Ishikawa (cell line): ENCODE measurements at regions not wholly inside any gene's neighbourhood (a gene's known extent, or its start where the extent isn't known, plus 50 kb on each side); places are given as distances from the start of the nearest gene placed in this dataset.

Source experiments
- EGR1 ChIP-seq: IDR thresholded peaks from 2 replicates; pipeline ENCODE4 v1.6.1; 2012
- EP300 ChIP-seq: IDR thresholded peaks from 2 replicates; pipeline ENCODE4 v1.6.1; 2012; ENCODE audit warnings: borderline replicate concordance
- FOXM1 ChIP-seq: IDR thresholded peaks from 2 replicates; pipeline ENCODE4 v1.6.1; 2012; ENCODE audit warnings: low read depth, borderline replicate concordance
- NFIC ChIP-seq: IDR thresholded peaks from 2 replicates; pipeline ENCODE4 v1.6.1; 2012
- RAD21 ChIP-seq: IDR thresholded peaks from 2 replicates; pipeline ENCODE4 v1.6.1; 2012; ENCODE audit warnings: low read depth
- REST ChIP-seq: IDR thresholded peaks from 2 replicates; pipeline ENCODE4 v1.6.1; 2012; ENCODE audit warnings: low read depth, mild to moderate bottlenecking
- TAF1 ChIP-seq: IDR thresholded peaks from 2 replicates; pipeline ENCODE4 v1.6.1; 2012; ENCODE audit warnings: low read depth, mild to moderate bottlenecking
- TCF12 ChIP-seq: IDR thresholded peaks from 2 replicates; pipeline ENCODE4 v1.6.1; 2012; ENCODE audit warnings: low read depth
- YY1 ChIP-seq: IDR thresholded peaks from 2 replicates; pipeline ENCODE4 v1.6.1; 2012; ENCODE audit warnings: low read depth
- TF ChIP-seq, protein P1 (sequence below): IDR thresholded peaks from 2 replicates; pipeline ENCODE4 v1.6.1; 2012

DNA sequence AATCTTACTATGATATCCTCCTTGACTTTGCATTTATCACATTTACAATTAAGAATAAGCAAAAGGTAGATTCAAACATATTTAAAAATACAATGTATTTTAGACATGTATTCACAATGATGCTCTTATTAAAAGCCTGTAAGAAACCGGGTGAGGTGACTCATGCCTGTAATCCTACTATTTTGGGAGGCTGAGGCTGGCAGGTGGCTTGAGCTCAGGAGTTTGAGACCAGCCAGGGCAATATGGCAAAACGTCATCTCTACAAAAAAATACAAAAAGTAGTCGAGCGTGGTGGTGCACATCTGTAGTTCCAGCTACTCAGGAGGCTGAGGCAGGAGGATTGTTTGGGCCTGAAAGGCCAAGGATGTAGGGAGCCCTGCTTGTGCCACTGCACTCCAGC is 618.4 kb downstream of the CDH18 start:
- TF ChIP-seq FOXM1 (no peak), NFIC (no peak), TAF1 (no peak), EP300 (no peak), EGR1 (no peak), REST (no peak), TCF12 (no peak), YY1 (no peak), RAD21 (no peak)
- TF ChIP-seq, protein P1, sequence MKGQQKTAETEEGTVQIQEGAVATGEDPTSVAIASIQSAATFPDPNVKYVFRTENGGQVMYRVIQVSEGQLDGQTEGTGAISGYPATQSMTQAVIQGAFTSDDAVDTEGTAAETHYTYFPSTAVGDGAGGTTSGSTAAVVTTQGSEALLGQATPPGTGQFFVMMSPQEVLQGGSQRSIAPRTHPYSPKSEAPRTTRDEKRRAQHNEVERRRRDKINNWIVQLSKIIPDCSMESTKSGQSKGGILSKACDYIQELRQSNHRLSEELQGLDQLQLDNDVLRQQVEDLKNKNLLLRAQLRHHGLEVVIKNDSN: no peak
